ENCODE measurements at regions not wholly inside any gene's neighbourhood (a gene's known extent, or its start where the extent isn't known, plus 50 kb on each side); places are given as distances from the start of the nearest gene placed in this dataset.
A peak's percentile ranks its signal among the peaks of the same experiment; 100 is the strongest.
"Not testable (repeated sequence)": the region's sequence is repeated elsewhere in the genome, so short reads cannot be mapped to it uniquely, and the experiment has no call there.

- DNase-seq (ENCODE audit: low spot score in 2 of 2): no peak
- no peak for TF ChIP-seq POLR2A (IDR thresholded peaks at IDR 0.05)
- TF ChIP-seq CTCF (IDR thresholded peaks at IDR 0.05): no peak
- 53 to 72% methylated on average over 2 of the region's 2 CpGs for WGBS, 2 donors
Observed at GRCh38 chr4:158122501-158122900, 50.3 kb downstream of the GASK1B start.

GRCh38 chr4:158121161-158121579 is 51.7 kb downstream of the GASK1B start:
- no peak overlapping the region for H3K4me3 ChIP-seq (ENCODE audit: low read depth, poor library complexity, severe bottlenecking)
- WGBS, 2 donors: 43 to 56% methylated on average over 3 of the region's 3 CpGs
- TF ChIP-seq POLR2A (IDR thresholded peaks at IDR 0.05) (no peak), CTCF (IDR thresholded peaks at IDR 0.05) (no peak)
- intact Hi-C loops (cut with DNase I; ENCODE audit: low total_unique reads): no loop called here
- DNase-seq (ENCODE audit: low spot score in 2 of 2): peak in 1 of 2 donors; percentile 59

More at GRCh38 chr4:158122501-158122900, 50.3 kb downstream of the GASK1B start:
- intact Hi-C loops (cut with DNase I; ENCODE audit: low total_unique reads): no loop called here
- H3K4me3 ChIP-seq (ENCODE audit: low read depth, poor library complexity, severe bottlenecking): no peak overlapping the region

- H3K4me3 ChIP-seq (ENCODE audit: low read depth, poor library complexity, severe bottlenecking); intact Hi-C loops (cut with DNase I; ENCODE audit: low total_unique reads): not testable (repeated sequence)
- WGBS, 2 donors: 56 to 66% methylated on average over 6 of the region's 6 CpGs
- DNase-seq (ENCODE audit: low spot score in 2 of 2): peak in 1 of 2 donors; percentile 60
Observed at GRCh38 chr4:158120645-158121151, 52.1 kb downstream of the GASK1B start.

- intact Hi-C loops (cut with DNase I; ENCODE audit: low total_unique reads): no loop called here
- TF ChIP-seq POLR2A (IDR thresholded peaks at IDR 0.05) (no peak), CTCF (IDR thresholded peaks at IDR 0.05) (no peak)
Observed at GRCh38 chr4:158112611-158113010, 60.2 kb downstream of the GASK1B start.

GRCh38 chr4:158111241-158111640 is 61.6 kb downstream of the GASK1B start:
- TF ChIP-seq POLR2A (IDR thresholded peaks at IDR 0.05): no peak
- no peak for TF ChIP-seq CTCF (IDR thresholded peaks at IDR 0.05)
- H3K4me3 ChIP-seq (ENCODE audit: low read depth, poor library complexity, severe bottlenecking): no peak overlapping the region
- WGBS, 2 donors: 87 to 93% methylated on average over 2 of the region's 2 CpGs
- intact Hi-C loops (cut with DNase I; ENCODE audit: low total_unique reads): no loop called here
- no peak for DNase-seq (ENCODE audit: low spot score in 2 of 2)

More at GRCh38 chr4:158112611-158113010, 60.2 kb downstream of the GASK1B start:
- H3K4me3 ChIP-seq (ENCODE audit: low read depth, poor library complexity, severe bottlenecking): no peak overlapping the region
- no peak for DNase-seq (ENCODE audit: low spot score in 2 of 2)

- no peak for TF ChIP-seq CTCF (IDR thresholded peaks at IDR 0.05)
- TF ChIP-seq POLR2A (IDR thresholded peaks at IDR 0.05): no peak
- DNase-seq (ENCODE audit: low spot score in 2 of 2): no peak
- no peak overlapping the region for H3K4me3 ChIP-seq (ENCODE audit: low read depth, poor library complexity, severe bottlenecking)
- 71 to 79% methylated on average over 4 of the region's 4 CpGs for WGBS, 2 donors
- intact Hi-C loops (cut with DNase I; ENCODE audit: low total_unique reads): no loop called here
Observed at GRCh38 chr4:158102904-158103303, 69.9 kb downstream of the GASK1B start.

Measured in lower leg skin (tissue), 4 donors.